Stimulated activated CD4-positive, alpha-beta T cell treated with anti-CD3 and anti-CD28 coated beads, Interleukin-4, amount 100 ng/mL, for 1 hour (primary cell): ENCODE measurements at regions not wholly inside any gene's neighbourhood (a gene's known extent, or its start where the extent isn't known, plus 50 kb on each side); places are given as distances from the start of the nearest gene placed in this dataset.

Experiments
- DNase-seq: peaks from one replicate; pipeline ENCODE4 v3.0.0-alpha.2; 2020

DNA sequence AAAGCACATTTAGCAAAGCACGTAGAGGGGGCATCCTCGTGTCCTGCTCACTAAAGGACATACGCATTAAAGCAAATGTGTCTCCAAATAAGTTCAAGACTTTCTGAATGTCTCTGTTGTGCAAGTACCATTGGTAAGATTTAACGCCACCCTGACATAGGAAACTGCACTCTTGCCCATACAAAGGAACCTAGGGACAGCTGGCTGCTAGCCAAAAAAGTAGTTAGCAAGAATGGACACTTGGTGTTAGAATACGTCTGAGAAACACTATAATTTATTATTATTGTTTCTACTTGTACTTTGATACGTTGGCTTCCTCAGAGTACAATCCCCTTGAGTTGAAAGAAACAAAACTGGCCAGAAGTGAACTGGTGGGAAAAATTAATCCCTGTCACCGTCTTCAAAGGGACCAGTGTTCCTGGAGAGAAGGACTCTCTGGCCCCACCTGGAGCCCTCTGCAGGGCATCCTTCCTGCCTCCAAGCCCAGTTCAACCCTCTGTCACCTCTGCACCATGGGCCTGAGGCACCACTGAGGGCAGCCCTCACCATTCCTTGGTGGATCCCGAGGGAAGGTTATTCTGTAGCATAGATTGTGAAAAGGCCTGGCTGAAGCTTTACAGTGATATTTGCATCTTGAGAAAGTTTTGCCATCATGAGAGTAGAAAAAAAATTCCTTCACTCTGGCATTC, 51.4 kb upstream of the APCDD1 start:
- no peak for DNase-seq

DNA sequence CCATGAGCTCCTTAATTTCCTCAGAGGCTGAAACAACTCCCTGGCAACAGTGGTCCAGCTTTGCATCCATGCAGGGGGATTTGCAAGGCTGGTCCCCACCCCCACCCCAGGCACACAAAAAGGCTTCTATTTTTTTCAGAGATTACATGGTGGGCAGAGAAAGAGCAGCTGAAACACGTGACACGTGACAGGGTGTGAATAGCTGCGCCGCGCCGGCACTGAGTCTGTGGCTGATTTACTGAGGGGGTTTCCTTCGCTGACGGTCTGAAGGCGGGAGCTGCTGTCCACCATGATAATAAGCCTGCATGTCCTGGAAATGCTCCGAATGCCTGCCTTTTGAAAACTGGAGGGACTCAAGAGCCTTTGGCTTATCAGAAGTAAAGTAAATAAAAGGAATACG, 50.7 kb upstream of the APCDD1 start:
- DNase-seq = no peak

DNA sequence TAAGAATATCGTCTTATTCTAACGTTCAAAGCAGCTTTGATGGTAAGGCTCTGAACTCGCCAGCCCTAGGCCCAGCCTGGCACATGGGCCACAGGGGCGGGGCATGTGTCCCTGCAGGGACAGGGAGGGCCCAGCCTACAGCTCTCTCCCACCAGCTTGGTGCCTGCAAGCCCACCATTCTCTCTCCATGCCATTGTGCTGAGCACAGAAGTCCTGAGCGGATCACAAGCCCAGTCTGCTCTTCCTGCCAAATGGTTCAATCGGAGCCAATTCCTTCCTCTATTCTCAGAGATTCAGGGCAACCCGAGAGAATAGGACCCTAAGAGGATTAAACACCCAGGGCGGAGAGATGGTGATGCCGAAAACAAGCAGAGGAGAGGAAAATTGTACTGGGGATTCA, 50.3 kb upstream of the APCDD1 start:
- DNase-seq = no peak
